Tibial nerve (tissue), 4 donors: ENCODE measurements at regions not wholly inside any gene's neighbourhood (a gene's known extent, or its start where the extent isn't known, plus 50 kb on each side); places are given as distances from the start of the nearest gene placed in this dataset.

Experiments
- CTCF ChIP-seq, 5 experiments: fragments of 200-600 bp in 3 of 5; fragments of 450-650 bp in 2 of 5; sonication (generic) in 3 of 5; IDR thresholded peaks; one replicate each; pipeline ENCODE4 v1.5.1; 2016 to 2019; ENCODE audit warnings: antibody characterized with exemption in 5 of 5, mild to moderate bottlenecking in 3 of 5, moderate library complexity in 2 of 5
- EP300 ChIP-seq, 2 donors: sonication (generic); formaldehyde crosslinking; IDR thresholded peaks; one replicate each; pipeline ENCODE4 v1.6.1; 2017; ENCODE audit warnings: antibody characterized with exemption in 2 of 2, mild to moderate bottlenecking in 1 of 2
- POLR2A ChIP-seq, 2 donors: fragments of 450-650 bp; IDR thresholded peaks; one replicate each; pipeline ENCODE4 v1.6.1; 2017; ENCODE audit warnings: antibody characterized with exemption in 2 of 2, mild to moderate bottlenecking in 2 of 2, moderate library complexity in 2 of 2

- no peak for TF ChIP-seq CTCF (IDR thresholded peaks at IDR 0.05)
- TF ChIP-seq POLR2A (IDR thresholded peaks at IDR 0.05): no peak
- no peak for TF ChIP-seq EP300 (IDR thresholded peaks at IDR 0.05)
These were observed 299.6 kb upstream of the FANCL start for GRCh38 chr2:58540681-58541080.
